Loucy (cell line): ENCODE measurements at regions not wholly inside any gene's neighbourhood (a gene's known extent, or its start where the extent isn't known, plus 50 kb on each side); places are given as distances from the start of the nearest gene placed in this dataset.

Source experiments
- H2AFZ ChIP-seq: fragments of 200-600 bp; sonication (generic); 2 replicates; pipeline ENCODE4 v1.6.0; 2016; ENCODE audit warnings: antibody characterized with exemption, mild to moderate bottlenecking, low read length, moderate library complexity
- H3F3A ChIP-seq: fragments of 200-600 bp; 2 replicates; pipeline ENCODE4 v1.6.0; 2016; ENCODE audit warnings: antibody characterized with exemption, low read depth, mild to moderate bottlenecking
- H3K27me3 ChIP-seq: fragments of 200-600 bp; sonication (generic); 2 replicates; pipeline ENCODE4 v1.6.1; 2014; ENCODE audit warnings: low read length, mild to moderate bottlenecking; ENCODE audit not compliant: insufficient read depth, poor library complexity, severe bottlenecking
- H3K36me3 ChIP-seq: fragments of 200-600 bp; sonication (generic); 2 replicates; pipeline ENCODE4 v1.6.1; 2016; ENCODE audit warnings: low read length; ENCODE audit not compliant: insufficient read depth
- H3K4me1 ChIP-seq: fragments of 200-600 bp; sonication (generic); 2 replicates; pipeline ENCODE4 v1.5.1; 2014; ENCODE audit warnings: low read length, mild to moderate bottlenecking; ENCODE audit not compliant: insufficient read depth, poor library complexity, severe bottlenecking
- H3K4me2 ChIP-seq: fragments of 200-600 bp; sonication (generic); 2 replicates; pipeline ENCODE4 v1.6.0; 2014; ENCODE audit warnings: antibody characterized with exemption, low read length, low read depth, mild to moderate bottlenecking; ENCODE audit not compliant: poor library complexity, severe bottlenecking
- H3K4me3 ChIP-seq: fragments of 200-600 bp; sonication (generic); 2 replicates; pipeline ENCODE4 v1.5.1; 2014; ENCODE audit warnings: low read length, mild to moderate bottlenecking, mixed read lengths; ENCODE audit not compliant: poor library complexity, severe bottlenecking
- H3K79me2 ChIP-seq: fragments of 200-600 bp; sonication (generic); 2 replicates; pipeline ENCODE4 v1.6.1; 2014; ENCODE audit warnings: low read length; ENCODE audit not compliant: insufficient read depth
- H3K9ac ChIP-seq: fragments of 200-600 bp; sonication (generic); 2 replicates; pipeline ENCODE4 v1.6.0; 2014; ENCODE audit warnings: mild to moderate bottlenecking, low read depth, low read length, moderate library complexity; ENCODE audit not compliant: poor library complexity, severe bottlenecking
- H3K9me2 ChIP-seq: fragments of 200-600 bp; sonication (generic); replicated peaks from 2 replicates; pipeline ENCODE4 v1.6.1; 2016; ENCODE audit warnings: low read depth, low read length, mixed read lengths
- H3K9me3 ChIP-seq: fragments of 200-600 bp; sonication (generic); 2 replicates; pipeline ENCODE4 v1.6.1; 2014; ENCODE audit warnings: mild to moderate bottlenecking, antibody characterized with exemption, low read length, low read depth; ENCODE audit not compliant: insufficient read depth
- H4K20me1 ChIP-seq: fragments of 200-600 bp; sonication (generic); 2 replicates; pipeline ENCODE4 v1.6.0; 2014; ENCODE audit warnings: antibody characterized with exemption, low read length, mild to moderate bottlenecking; ENCODE audit not compliant: insufficient read depth, poor library complexity, severe bottlenecking
- CTCF ChIP-seq: fragments of 200-600 bp; sonication (generic); conservative IDR thresholded peaks from 2 replicates; pipeline ENCODE4 v1.5.1; 2014; ENCODE audit warnings: mild to moderate bottlenecking, antibody characterized with exemption, low read length
- EZH2phosphoT487 ChIP-seq: fragments of 200-600 bp; IDR thresholded peaks from 2 replicates; pipeline ENCODE4 v1.6.1; 2018; ENCODE audit warnings: antibody characterized with exemption, mild to moderate bottlenecking, moderate library complexity, borderline replicate concordance

GRCh38 chr20:12156252-12156651 is 238.6 kb downstream of the BTBD3 start:
- H3F3A ChIP-seq = no peaks in the 10 kb centered on the region
- H2AFZ ChIP-seq = no peak overlapping the region
- H3K9me2 ChIP-seq = no peaks in the 10 kb centered on the region
- no peak overlapping the region for H3K4me2 ChIP-seq
- H3K9ac ChIP-seq = no peak overlapping the region
- H3K9me3 ChIP-seq = no peaks in the 10 kb centered on the region
- peaks cover 15% of the 10 kb centered on the region for H3K4me1 ChIP-seq
- H3K27me3 ChIP-seq = no peaks in the 10 kb centered on the region
- H3K79me2 ChIP-seq = no peaks in the 10 kb centered on the region
- no peaks in the 10 kb centered on the region for H4K20me1 ChIP-seq
- no peak overlapping the region for H3K4me3 ChIP-seq
- no peaks in the 10 kb centered on the region for H3K36me3 ChIP-seq
- TF ChIP-seq CTCF = peak; percentile 25; the same call in 1 of the 2 replicates
- no peak for TF ChIP-seq EZH2phosphoT487

GRCh38 chr20:12159261-12159660 is 241.6 kb downstream of the BTBD3 start:
- peaks cover 14% of the 10 kb centered on the region for H3K4me1 ChIP-seq
- H2AFZ ChIP-seq = no peak overlapping the region
- H3K9me2 ChIP-seq = no peaks in the 10 kb centered on the region
- no peak overlapping the region for H3K9ac ChIP-seq
- no peaks in the 10 kb centered on the region for H3K79me2 ChIP-seq
- H3K4me2 ChIP-seq = no peak overlapping the region
- H4K20me1 ChIP-seq = no peaks in the 10 kb centered on the region
- H3F3A ChIP-seq = no peaks in the 10 kb centered on the region
- no peaks in the 10 kb centered on the region for H3K36me3 ChIP-seq
- no peaks in the 10 kb centered on the region for H3K27me3 ChIP-seq
- H3K4me3 ChIP-seq = no peak overlapping the region
- TF ChIP-seq EZH2phosphoT487 (no peak), CTCF (no peak)
- H3K9me3 ChIP-seq = no peaks in the 10 kb centered on the region

GRCh38 chr20:12161734-12162133 is 244.0 kb downstream of the BTBD3 start:
- H3K27me3 ChIP-seq = no peaks in the 10 kb centered on the region
- no peak overlapping the region for H3K9ac ChIP-seq
- peaks cover 9% of the 10 kb centered on the region for H3K4me1 ChIP-seq
- H3K4me2 ChIP-seq = no peak overlapping the region
- H4K20me1 ChIP-seq = no peaks in the 10 kb centered on the region
- H3K36me3 ChIP-seq = no peaks in the 10 kb centered on the region
- no peaks in the 10 kb centered on the region for H3F3A ChIP-seq
- H3K4me3 ChIP-seq = no peak overlapping the region
- H3K9me3 ChIP-seq = no peaks in the 10 kb centered on the region
- TF ChIP-seq CTCF = no peak
- TF ChIP-seq EZH2phosphoT487 = no peak
- H2AFZ ChIP-seq = no peak overlapping the region
- H3K9me2 ChIP-seq = no peaks in the 10 kb centered on the region
- no peaks in the 10 kb centered on the region for H3K79me2 ChIP-seq
